H1 (cell line): ENCODE measurements at regions not wholly inside any gene's neighbourhood (a gene's known extent, or its start where the extent isn't known, plus 50 kb on each side); places are given as distances from the start of the nearest gene placed in this dataset.

Source experiments
- CTCF ChIP-seq, 3 experiments: IDR thresholded peaks; 1 replicate in 2 of 3; 2 replicates in 1 of 3; pipeline versions ENCODE4 v1.5.1 to v1.6.1; 2011; ENCODE audit warnings: low read length in 3 of 3, mild to moderate bottlenecking in 3 of 3, inconsistent platforms in 2 of 3, low read depth in 1 of 3, moderate library complexity in 1 of 3; ENCODE audit not compliant: insufficient read depth in 1 of 3; ENCODE audit errors: control extremely low read depth in 1 of 3
- EZH2 ChIP-seq: fragments of 200-600 bp; sonication (generic); IDR thresholded peaks from 2 replicates; pipeline ENCODE4 v1.7.1; 2012; ENCODE audit warnings: low read depth, mild to moderate bottlenecking, moderate library complexity, low read length, inconsistent platforms; ENCODE audit not compliant: severe bottlenecking
- FOSL1 ChIP-seq: IDR thresholded peaks from 2 replicates; pipeline ENCODE4 v1.6.1; 2011; ENCODE audit warnings: mild to moderate bottlenecking, low read depth, low read length, moderate library complexity; ENCODE audit not compliant: insufficient read depth
- GABPA ChIP-seq: IDR thresholded peaks from 2 replicates; pipeline ENCODE4 v1.6.1; 2011; ENCODE audit warnings: mild to moderate bottlenecking, low read length, moderate library complexity, borderline replicate concordance; ENCODE audit not compliant: insufficient read depth
- KDM5A ChIP-seq: fragments of 200-600 bp; IDR thresholded peaks from 2 replicates; pipeline ENCODE4 v1.7.1; 2012; ENCODE audit warnings: mild to moderate bottlenecking, low read length, inconsistent platforms, mixed read lengths
- SAP30 ChIP-seq: fragments of 300-600 bp; sonication (generic); IDR thresholded peaks from 2 replicates; pipeline ENCODE4 v1.7.1; 2012; ENCODE audit warnings: low read length, moderate library complexity, mild to moderate bottlenecking, inconsistent platforms; ENCODE audit not compliant: insufficient read depth, insufficient replicate concordance

- TF ChIP-seq EZH2 (no peak), SAP30 (no peak), CTCF (IDR thresholded peaks at IDR 0.05; ENCODE audit: control extremely low read depth in 1 of 3, insufficient read depth in 1 of 3, low read depth in 1 of 3, low read length in 3 of 3) (no peak), KDM5A (no peak), FOSL1 (no peak), GABPA (no peak)
These were observed 1088.1 kb downstream of the NR2F1-AS1 start for GRCh38 chr5:92492908-92493307.
